H1 (cell line): ENCODE measurements at regions not wholly inside any gene's neighbourhood (a gene's known extent, or its start where the extent isn't known, plus 50 kb on each side); places are given as distances from the start of the nearest gene placed in this dataset.

Source experiments
- CTCF ChIP-seq, 3 experiments: IDR thresholded peaks; 1 replicate in 2 of 3; 2 replicates in 1 of 3; pipeline versions ENCODE4 v1.5.1 to v1.6.1; 2011; ENCODE audit warnings: low read length in 3 of 3, mild to moderate bottlenecking in 3 of 3, inconsistent platforms in 2 of 3, low read depth in 1 of 3, moderate library complexity in 1 of 3; ENCODE audit not compliant: insufficient read depth in 1 of 3; ENCODE audit errors: control extremely low read depth in 1 of 3
- JUND ChIP-seq: IDR thresholded peaks from 2 replicates; pipeline ENCODE4 v1.6.1; 2011; ENCODE audit warnings: mild to moderate bottlenecking, improper control_type of control experiment, low read length
- MAFK ChIP-seq: IDR thresholded peaks from 2 replicates; pipeline ENCODE4 v1.6.1; 2012; ENCODE audit warnings: low read depth, mild to moderate bottlenecking, improper control_type of control experiment, low read length
- MAX ChIP-seq: IDR thresholded peaks from 2 replicates; pipeline ENCODE4 v1.6.1; 2012; ENCODE audit warnings: inconsistent platforms
- NRF1 ChIP-seq: IDR thresholded peaks from 2 replicates; pipeline ENCODE4 v1.6.1; 2011; ENCODE audit warnings: mild to moderate bottlenecking, low read depth, low read length, improper control_type of control experiment
- POLR2A ChIP-seq, 2 experiments: IDR thresholded peaks; 1 replicate in 1 of 2; 2 replicates in 1 of 2; pipeline ENCODE4 v1.6.1; 2011; ENCODE audit warnings: low read depth in 2 of 2, low read length in 2 of 2, mild to moderate bottlenecking in 2 of 2; ENCODE audit errors: control extremely low read depth in 1 of 2
- POLR2AphosphoS5 ChIP-seq: IDR thresholded peaks from 2 replicates; pipeline ENCODE4 v1.6.1; 2011; ENCODE audit warnings: low read depth, low read length
- SIX5 ChIP-seq: IDR thresholded peaks from 2 replicates; pipeline ENCODE4 v1.6.1; 2011; ENCODE audit warnings: mild to moderate bottlenecking, low read depth, low read length
- SRF ChIP-seq: IDR thresholded peaks from 2 replicates; pipeline ENCODE4 v1.6.1; 2011; ENCODE audit warnings: mild to moderate bottlenecking, low read depth, low read length, moderate library complexity
- TF ChIP-seq, protein P1 (sequence below): IDR thresholded peaks from 2 replicates; pipeline ENCODE4 v1.6.1; 2012; ENCODE audit warnings: low read length, inconsistent platforms

DNA sequence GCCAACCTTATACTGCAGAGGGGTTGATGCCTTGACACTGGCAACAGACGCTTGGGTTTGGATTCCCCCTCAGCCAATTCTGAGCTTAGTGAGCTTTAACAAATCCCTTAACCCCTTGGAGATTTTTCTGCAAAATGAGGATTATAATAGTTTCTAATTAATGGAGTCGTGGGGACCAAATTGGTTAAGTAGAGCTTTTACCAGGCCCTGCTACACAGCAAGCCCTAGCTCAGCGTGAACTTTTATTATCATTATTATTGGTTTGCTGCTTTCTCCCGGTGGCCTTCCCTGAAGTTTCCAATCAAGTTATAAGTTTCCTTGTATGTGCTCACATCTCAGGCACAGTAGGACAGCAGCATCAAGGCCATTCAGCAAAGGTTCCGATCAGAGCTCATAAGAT lies 156.6 kb upstream of the GUCY1A2 start:
- TF ChIP-seq SRF (no peak), POLR2A (IDR thresholded peaks at IDR 0.05; ENCODE audit: control extremely low read depth in 1 of 2, low read depth in 2 of 2, low read length in 2 of 2) (no peak), SIX5 (no peak), JUND (no peak), POLR2AphosphoS5 (no peak), CTCF (IDR thresholded peaks at IDR 0.05; ENCODE audit: control extremely low read depth in 1 of 3, insufficient read depth in 1 of 3, low read depth in 1 of 3, low read length in 3 of 3) (no peak), NRF1 (no peak), MAX (no peak), MAFK (no peak)
- TF ChIP-seq, protein P1, sequence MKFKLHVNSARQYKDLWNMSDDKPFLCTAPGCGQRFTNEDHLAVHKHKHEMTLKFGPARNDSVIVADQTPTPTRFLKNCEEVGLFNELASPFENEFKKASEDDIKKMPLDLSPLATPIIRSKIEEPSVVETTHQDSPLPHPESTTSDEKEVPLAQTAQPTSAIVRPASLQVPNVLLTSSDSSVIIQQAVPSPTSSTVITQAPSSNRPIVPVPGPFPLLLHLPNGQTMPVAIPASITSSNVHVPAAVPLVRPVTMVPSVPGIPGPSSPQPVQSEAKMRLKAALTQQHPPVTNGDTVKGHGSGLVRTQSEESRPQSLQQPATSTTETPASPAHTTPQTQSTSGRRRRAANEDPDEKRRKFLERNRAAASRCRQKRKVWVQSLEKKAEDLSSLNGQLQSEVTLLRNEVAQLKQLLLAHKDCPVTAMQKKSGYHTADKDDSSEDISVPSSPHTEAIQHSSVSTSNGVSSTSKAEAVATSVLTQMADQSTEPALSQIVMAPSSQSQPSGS: no peak
